ENCODE measurements at regions not wholly inside any gene's neighbourhood (a gene's known extent, or its start where the extent isn't known, plus 50 kb on each side); places are given as distances from the start of the nearest gene placed in this dataset.

DNA sequence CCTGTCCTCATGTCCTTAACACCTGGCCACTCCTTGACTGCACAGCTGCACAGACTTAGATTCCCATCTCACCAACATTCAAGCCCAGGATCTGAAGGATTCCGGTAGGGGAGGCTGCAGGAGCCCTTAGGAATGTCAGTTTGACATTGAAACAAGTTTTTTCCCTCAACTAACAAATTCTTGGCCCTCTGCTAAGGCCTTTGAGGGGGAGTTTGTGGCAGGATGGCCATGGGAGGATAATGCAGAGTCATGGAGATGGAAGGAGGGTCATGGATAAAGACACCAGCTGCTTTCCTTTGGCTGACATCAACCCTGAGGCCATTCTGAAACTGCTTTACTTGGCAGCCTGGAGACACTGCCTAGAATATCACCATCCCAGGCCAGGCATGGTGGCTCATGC, 63.4 kb upstream of the PPP2R5A start:
- no peaks in the 10 kb centered on the region for H3K9me1 ChIP-seq (replicated peaks; ENCODE audit: control insufficient read depth, extremely low read depth, insufficient read depth, low read length)
- no peak overlapping the region for H2AFZ ChIP-seq (ENCODE audit: low read depth, low read length)
- H3K9ac ChIP-seq (replicated peaks; ENCODE audit: extremely low read depth, insufficient read depth, low read length), result no peak overlapping the region
- no peak overlapping the region for H3K4me3 ChIP-seq (replicated peaks in 1 of 3; ENCODE audit: insufficient read depth in 1 of 3, low read depth in 1 of 3, low read length in 3 of 3)
- DNase-seq (ENCODE audit: low read depth, low spot score) (no peak), FAIRE-seq (no peak)
- TF ChIP-seq, protein P1, sequence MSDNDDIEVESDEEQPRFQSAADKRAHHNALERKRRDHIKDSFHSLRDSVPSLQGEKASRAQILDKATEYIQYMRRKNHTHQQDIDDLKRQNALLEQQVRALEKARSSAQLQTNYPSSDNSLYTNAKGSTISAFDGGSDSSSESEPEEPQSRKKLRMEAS (IDR thresholded peaks at IDR 0.05; ENCODE audit: insufficient read depth, insufficient read length), result no peak
- TF ChIP-seq EZH2 (IDR thresholded peaks at IDR 0.05; ENCODE audit: borderline replicate concordance, low read depth, low read length, severe bottlenecking) (no peak), GATA2 (IDR thresholded peaks at IDR 0.05; ENCODE audit: insufficient read depth, insufficient read length, low read depth, low read length) (no peak), FOS (IDR thresholded peaks at IDR 0.05; ENCODE audit: borderline replicate concordance, insufficient read depth, low read length) (no peak), CTCF (IDR thresholded peaks at IDR 0.05; ENCODE audit: extremely low read depth in 1 of 2, insufficient read depth in 1 of 2, low read depth in 1 of 2, low read length in 2 of 2) (no peak), JUN (IDR thresholded peaks at IDR 0.05; ENCODE audit: borderline replicate concordance, insufficient read depth, insufficient read length, low read depth) (no peak), MYC (IDR thresholded peaks at IDR 0.05; ENCODE audit: low read depth, low read length) (no peak), POLR2A (IDR thresholded peaks at IDR 0.05; ENCODE audit: low read depth, low read length) (no peak), POLR2AphosphoS5 (IDR thresholded peaks at IDR 0.05; ENCODE audit: insufficient read depth, low read depth, low read length) (no peak)
- intact Hi-C loops (cut with micrococcal nuclease), result no loop called here
- dilution Hi-C loops (cut with MboI; ENCODE audit: extremely low pct_ligation_motif_present, low sequenced_read_pairs), result no loop called here
- H3K9me3 ChIP-seq (replicated peaks; ENCODE audit: control insufficient read depth, insufficient read depth, low read length), result no peaks in the 10 kb centered on the region
- no peak overlapping the region for H3K27ac ChIP-seq (ENCODE audit: insufficient read depth, low read depth, low read length)
- no peaks in the 10 kb centered on the region for H4K20me1 ChIP-seq (replicated peaks; ENCODE audit: control insufficient read depth, extremely low read depth, insufficient read depth, low read length)
- BruUV-seq (replicated peaks), result no TSS peak
- ChIA-PET POLR2A (no interaction called here), CTCF (no interaction called here)
- peaks cover 0 to 2% of the 10 kb centered on the region in 2 experiments for H3K27me3 ChIP-seq (ENCODE audit: control insufficient read depth in 2 of 2, insufficient read depth in 2 of 2, low read length in 2 of 2)
- H3K4me2 ChIP-seq (ENCODE audit: insufficient read depth, low read length), result no peak overlapping the region
- H3K4me1 ChIP-seq (ENCODE audit: control insufficient read depth, extremely low read depth, insufficient read depth, low read length), result peaks cover 11% of the 10 kb centered on the region
- H3K79me2 ChIP-seq (ENCODE audit: control insufficient read depth, insufficient read depth, low read length), result no peaks in the 10 kb centered on the region
- no peaks in the 10 kb centered on the region for H3K36me3 ChIP-seq (ENCODE audit: control insufficient read depth in 2 of 2, extremely low read depth in 1 of 2, insufficient read depth in 2 of 2, low read length in 2 of 2)
